ENCODE measurements at regions not wholly inside any gene's neighbourhood (a gene's known extent, or its start where the extent isn't known, plus 50 kb on each side); places are given as distances from the start of the nearest gene placed in this dataset.

DNA sequence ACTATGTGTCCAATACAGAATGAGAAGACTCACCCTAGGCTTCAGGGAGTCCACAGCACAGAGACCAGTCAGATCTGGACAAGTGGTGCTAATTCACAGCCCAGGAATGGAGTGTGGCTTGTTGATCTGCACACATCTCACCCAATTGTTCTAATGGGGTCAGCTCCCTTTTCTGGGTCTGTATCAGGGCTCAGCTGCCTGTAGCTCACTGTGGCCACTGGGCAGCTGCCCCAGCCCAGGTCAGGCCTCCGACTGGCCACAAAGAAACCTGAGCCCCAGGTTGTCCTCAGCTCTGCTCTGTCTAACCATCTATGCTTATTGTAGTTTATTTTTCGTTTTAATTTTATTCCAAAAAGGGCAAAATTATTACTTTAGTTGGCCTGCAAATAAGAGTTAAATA lies 202.3 kb upstream of the RAB6C start:
- no peak overlapping the region for H3K27ac ChIP-seq
- no peaks in the 10 kb centered on the region for H4K20me1 ChIP-seq (ENCODE audit: insufficient read depth, poor library complexity, severe bottlenecking)
- no peaks in the 10 kb centered on the region for H3K9me2 ChIP-seq (replicated peaks; ENCODE audit: insufficient read depth)
- peaks cover 10% of the 10 kb centered on the region for H3K4me1 ChIP-seq (ENCODE audit: insufficient read depth)
- no peak for TF ChIP-seq EZH2phosphoT487 (IDR thresholded peaks at IDR 0.05; ENCODE audit: low read depth, severe bottlenecking, unreplicated experiment)
- TF ChIP-seq EZH2 (IDR thresholded peaks at IDR 0.05; ENCODE audit: borderline replicate concordance) = no peak
- TF ChIP-seq, protein P1, sequence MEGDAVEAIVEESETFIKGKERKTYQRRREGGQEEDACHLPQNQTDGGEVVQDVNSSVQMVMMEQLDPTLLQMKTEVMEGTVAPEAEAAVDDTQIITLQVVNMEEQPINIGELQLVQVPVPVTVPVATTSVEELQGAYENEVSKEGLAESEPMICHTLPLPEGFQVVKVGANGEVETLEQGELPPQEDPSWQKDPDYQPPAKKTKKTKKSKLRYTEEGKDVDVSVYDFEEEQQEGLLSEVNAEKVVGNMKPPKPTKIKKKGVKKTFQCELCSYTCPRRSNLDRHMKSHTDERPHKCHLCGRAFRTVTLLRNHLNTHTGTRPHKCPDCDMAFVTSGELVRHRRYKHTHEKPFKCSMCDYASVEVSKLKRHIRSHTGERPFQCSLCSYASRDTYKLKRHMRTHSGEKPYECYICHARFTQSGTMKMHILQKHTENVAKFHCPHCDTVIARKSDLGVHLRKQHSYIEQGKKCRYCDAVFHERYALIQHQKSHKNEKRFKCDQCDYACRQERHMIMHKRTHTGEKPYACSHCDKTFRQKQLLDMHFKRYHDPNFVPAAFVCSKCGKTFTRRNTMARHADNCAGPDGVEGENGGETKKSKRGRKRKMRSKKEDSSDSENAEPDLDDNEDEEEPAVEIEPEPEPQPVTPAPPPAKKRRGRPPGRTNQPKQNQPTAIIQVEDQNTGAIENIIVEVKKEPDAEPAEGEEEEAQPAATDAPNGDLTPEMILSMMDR (IDR thresholded peaks at IDR 0.05; ENCODE audit: poor library complexity) = no peak
- H3K27me3 ChIP-seq = no peaks in the 10 kb centered on the region
- H3K4me2 ChIP-seq = no peak overlapping the region
- no peaks in the 10 kb centered on the region for H3K9me3 ChIP-seq (ENCODE audit: low read depth)
- H3K36me3 ChIP-seq (replicated peaks; ENCODE audit: insufficient read depth, low read depth) = no peaks in the 10 kb centered on the region
- H3K4me3 ChIP-seq = no peak overlapping the region
- no peak for DNase-seq (ENCODE audit: low spot score)
- no peaks in the 10 kb centered on the region for H3K79me2 ChIP-seq
- WGBS (ENCODE audit: low lambda C conversion rate, missing lambda C conversion rate) = 90% methylated on average over 2 of the region's 2 CpGs
- no peak overlapping the region for H2AFZ ChIP-seq

DNA sequence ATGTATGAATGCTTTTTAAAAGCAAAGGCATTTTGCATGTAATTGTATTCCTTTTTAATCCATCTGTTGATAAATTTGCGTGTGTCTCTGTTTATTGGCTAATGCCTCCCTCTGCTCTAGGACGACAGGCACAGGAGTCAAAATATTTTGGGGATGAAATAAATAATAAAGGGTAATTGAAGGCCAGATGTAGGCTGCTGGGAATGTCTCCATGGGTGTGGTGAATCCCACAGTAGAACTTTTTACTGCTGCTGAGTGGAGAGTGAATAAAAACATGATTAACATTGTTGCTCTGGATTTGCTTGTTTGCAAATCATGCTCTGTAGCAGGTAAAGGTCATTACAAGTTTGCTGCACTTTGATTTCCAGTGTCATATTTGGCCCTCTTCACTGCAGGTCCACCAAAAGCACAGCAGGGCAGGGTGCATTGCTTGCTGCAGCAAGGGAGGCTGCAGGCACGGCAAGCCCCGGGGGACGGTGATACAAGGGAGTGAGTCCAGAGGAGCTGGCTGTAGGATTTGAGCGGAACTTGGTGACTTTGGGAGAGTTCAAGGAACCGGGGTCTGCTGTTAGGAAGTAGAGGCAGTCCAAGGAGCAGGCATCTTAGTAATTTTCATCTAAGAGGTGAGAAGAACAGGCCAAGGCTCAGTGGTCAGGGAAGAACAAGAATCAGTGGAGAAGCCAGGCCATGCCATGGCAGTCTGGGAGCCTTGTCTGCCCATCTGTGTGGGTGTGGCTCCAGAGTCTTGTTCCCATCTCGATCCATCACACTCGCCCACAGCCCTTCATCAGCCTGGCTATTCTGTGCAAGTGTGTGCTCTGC lies 201.5 kb upstream of the RAB6C start:
- Histone ChIP-seq H3K4me2 (no peak overlapping the region), H3K27me3 (no peaks in the 10 kb centered on the region), H3K4me3 (no peak overlapping the region), H3K27ac (no peak overlapping the region), H3K79me2 (no peaks in the 10 kb centered on the region), H3K4me1 (ENCODE audit: insufficient read depth) (peaks cover 10% of the 10 kb centered on the region), H3K9me2 (replicated peaks; ENCODE audit: insufficient read depth) (no peaks in the 10 kb centered on the region), H3K36me3 (replicated peaks; ENCODE audit: insufficient read depth, low read depth) (no peaks in the 10 kb centered on the region), H2AFZ (no peak overlapping the region), H3K9me3 (ENCODE audit: low read depth) (no peaks in the 10 kb centered on the region), H4K20me1 (ENCODE audit: insufficient read depth, poor library complexity, severe bottlenecking) (no peaks in the 10 kb centered on the region)
- no peak for DNase-seq (ENCODE audit: low spot score)
- TF ChIP-seq EZH2 (IDR thresholded peaks at IDR 0.05; ENCODE audit: borderline replicate concordance) = no peak
- no peak for TF ChIP-seq EZH2phosphoT487 (IDR thresholded peaks at IDR 0.05; ENCODE audit: low read depth, severe bottlenecking, unreplicated experiment)
- TF ChIP-seq, protein P1 (IDR thresholded peaks at IDR 0.05; ENCODE audit: poor library complexity) = no peak
- 85% methylated on average over 9 of the region's 9 CpGs for WGBS (ENCODE audit: low lambda C conversion rate, missing lambda C conversion rate)

DNA sequence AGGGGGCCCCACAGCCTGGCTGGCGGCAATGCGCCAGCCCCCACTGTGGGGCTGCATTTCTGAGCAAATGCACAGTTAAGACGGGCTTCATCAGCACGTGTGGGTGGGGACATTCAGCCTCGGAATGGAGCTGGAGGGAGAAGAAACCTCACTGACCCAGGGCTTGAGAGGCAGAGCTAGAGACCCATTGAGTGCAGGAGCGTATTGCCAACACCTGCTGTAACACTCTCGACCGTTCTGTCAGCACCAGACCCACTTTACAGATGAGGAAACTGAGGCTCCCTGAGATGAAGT lies 200.9 kb upstream of the RAB6C start:
- Histone ChIP-seq H3K9me3 (ENCODE audit: low read depth) (no peaks in the 10 kb centered on the region), H4K20me1 (ENCODE audit: insufficient read depth, poor library complexity, severe bottlenecking) (no peaks in the 10 kb centered on the region), H3K4me3 (no peak overlapping the region), H3K9me2 (replicated peaks; ENCODE audit: insufficient read depth) (no peaks in the 10 kb centered on the region), H3K79me2 (no peaks in the 10 kb centered on the region), H3K36me3 (replicated peaks; ENCODE audit: insufficient read depth, low read depth) (no peaks in the 10 kb centered on the region), H3K4me1 (ENCODE audit: insufficient read depth) (peaks cover 10% of the 10 kb centered on the region), H2AFZ (no peak overlapping the region), H3K27ac (no peak overlapping the region), H3K4me2 (no peak overlapping the region), H3K27me3 (no peaks in the 10 kb centered on the region)
- DNase-seq (ENCODE audit: low spot score) = no peak
- 86% methylated on average over 8 of the region's 8 CpGs for WGBS (ENCODE audit: low lambda C conversion rate, missing lambda C conversion rate)
- TF ChIP-seq EZH2phosphoT487 (IDR thresholded peaks at IDR 0.05; ENCODE audit: low read depth, severe bottlenecking, unreplicated experiment) = no peak
- TF ChIP-seq EZH2 (IDR thresholded peaks at IDR 0.05; ENCODE audit: borderline replicate concordance) = no peak
- TF ChIP-seq, protein P1 (IDR thresholded peaks at IDR 0.05; ENCODE audit: poor library complexity) = no peak
